IPS-20b (cell line): ENCODE measurements at regions not wholly inside any gene's neighbourhood (a gene's known extent, or its start where the extent isn't known, plus 50 kb on each side); places are given as distances from the start of the nearest gene placed in this dataset.
"Not testable (repeated sequence)": the region's sequence is repeated elsewhere in the genome, so short reads cannot be mapped to it uniquely, and the experiment has no call there.

Experiments
- H3K27ac ChIP-seq: one replicate; pipeline ENCODE4 v1.5.1; 2013; ENCODE audit warnings: low read length
- H3K27me3 ChIP-seq: 2 replicates; pipeline ENCODE4 v1.6.1; 2013; ENCODE audit warnings: mild to moderate bottlenecking, low read length, inconsistent platforms; ENCODE audit not compliant: insufficient read depth
- H3K36me3 ChIP-seq: 2 replicates; pipeline ENCODE4 v1.6.1; 2013; ENCODE audit warnings: low read depth, mild to moderate bottlenecking, inconsistent platforms, low read length, moderate library complexity; ENCODE audit not compliant: insufficient read depth
- H3K4me1 ChIP-seq: 2 replicates; pipeline ENCODE4 v1.6.1; 2013; ENCODE audit warnings: mild to moderate bottlenecking, control low read depth, inconsistent platforms, low read length, moderate library complexity; ENCODE audit not compliant: insufficient read depth
- H3K4me3 ChIP-seq: 2 replicates; pipeline ENCODE4 v1.5.1; 2013; ENCODE audit warnings: mild to moderate bottlenecking, low read length, inconsistent platforms
- H3K9ac ChIP-seq: 2 replicates; pipeline ENCODE4 v1.6.1; 2013; ENCODE audit warnings: low read depth, mild to moderate bottlenecking, inconsistent platforms, low read length, moderate library complexity
- H3K9me3 ChIP-seq: 2 replicates; pipeline ENCODE4 v1.6.1; 2013; ENCODE audit warnings: mild to moderate bottlenecking, low read depth, low read length, inconsistent platforms; ENCODE audit not compliant: insufficient read depth

GRCh38 chr4:189653983-189654382, 286.7 kb upstream of the FRG1 start:
- H3K27ac ChIP-seq, H3K9me3 ChIP-seq, H3K36me3 ChIP-seq, H3K9ac ChIP-seq, H3K4me3 ChIP-seq, H3K27me3 ChIP-seq, H3K4me1 ChIP-seq: not testable (repeated sequence)

DNA sequence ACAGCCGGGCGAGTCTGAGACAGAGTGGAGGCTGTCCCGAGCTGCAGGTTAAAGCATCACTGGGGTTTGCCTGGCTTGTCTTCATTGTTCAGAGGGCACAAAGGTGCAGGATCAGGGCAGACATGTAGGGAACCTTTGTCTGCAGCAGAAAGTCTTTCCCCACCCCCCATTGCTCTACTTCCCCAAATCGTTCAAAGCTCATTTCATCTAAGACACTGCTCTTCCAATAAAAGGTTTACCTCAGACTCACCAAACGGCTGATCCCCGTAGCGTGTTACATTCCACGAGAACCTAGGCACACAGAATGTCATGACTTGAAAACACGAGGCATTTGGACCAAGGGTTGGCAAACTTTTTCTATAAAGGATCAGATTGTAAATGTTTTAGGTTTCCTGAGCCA, 286.3 kb upstream of the FRG1 start:
- H3K9ac ChIP-seq, H3K9me3 ChIP-seq, H3K27me3 ChIP-seq, H3K4me1 ChIP-seq, H3K4me3 ChIP-seq, H3K27ac ChIP-seq, H3K36me3 ChIP-seq: not testable (repeated sequence)

- H3K36me3 ChIP-seq, H3K9me3 ChIP-seq, H3K4me3 ChIP-seq, H3K27ac ChIP-seq, H3K4me1 ChIP-seq, H3K9ac ChIP-seq, H3K27me3 ChIP-seq: not testable (repeated sequence)
Observed at GRCh38 chr4:189655817-189656216, 284.9 kb upstream of the FRG1 start.

GRCh38 chr4:189656641-189657040, 284.0 kb upstream of the FRG1 start:
- Histone ChIP-seq H3K9me3 (no peaks in the 10 kb centered on the region), H3K27me3 (no peaks in the 10 kb centered on the region), H3K4me1 (no peaks in the 10 kb centered on the region), H3K36me3 (no peaks in the 10 kb centered on the region), H3K9ac (no peak overlapping the region), H3K27ac (no peak overlapping the region), H3K4me3 (no peak overlapping the region)

GRCh38 chr4:189658259-189658658, 282.4 kb upstream of the FRG1 start:
- not testable (repeated sequence) for H3K4me3 ChIP-seq, H3K4me1 ChIP-seq, H3K27ac ChIP-seq, H3K9me3 ChIP-seq, H3K27me3 ChIP-seq, H3K36me3 ChIP-seq, H3K9ac ChIP-seq

DNA sequence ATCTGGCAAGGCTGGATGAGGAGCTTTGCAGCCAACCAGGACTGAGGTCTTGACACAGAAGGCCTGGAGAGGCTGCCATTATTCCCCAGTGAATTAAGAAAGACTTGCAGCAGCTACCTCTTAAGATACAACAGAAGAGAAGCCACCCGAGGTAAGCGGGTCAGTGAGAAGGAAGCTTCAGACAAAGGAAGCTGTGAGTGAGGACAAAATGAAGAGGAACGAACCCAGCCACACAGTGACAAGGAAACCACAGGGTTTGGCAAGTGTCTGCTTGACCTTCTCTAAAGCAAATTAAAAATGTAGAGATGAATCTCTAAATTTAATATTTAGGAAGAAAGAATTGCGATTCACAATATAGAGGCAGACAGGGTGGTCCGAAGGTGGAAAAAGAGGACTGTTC, 281.8 kb upstream of the FRG1 start:
- not testable (repeated sequence) for H3K9ac ChIP-seq, H3K36me3 ChIP-seq, H3K4me3 ChIP-seq, H3K27me3 ChIP-seq, H3K9me3 ChIP-seq, H3K4me1 ChIP-seq, H3K27ac ChIP-seq

DNA sequence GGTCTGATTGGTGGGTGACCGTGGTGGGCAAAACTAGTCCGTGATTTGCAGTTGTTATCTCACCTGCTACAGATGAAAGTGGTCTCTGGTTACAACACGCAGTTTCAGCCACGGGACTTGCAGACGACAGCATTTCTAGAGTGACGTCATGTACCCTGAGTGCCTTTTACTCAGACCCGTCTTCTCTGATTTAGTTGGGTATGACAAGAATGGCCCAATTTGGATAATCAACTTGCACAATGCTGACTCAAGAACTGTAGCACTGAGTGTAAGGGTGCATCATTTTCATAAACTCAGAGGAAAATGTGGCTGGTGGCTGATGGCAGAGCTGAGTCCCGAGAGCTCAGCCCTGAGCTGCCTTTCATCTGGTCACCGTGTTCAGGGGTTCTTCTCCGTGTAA, 281.4 kb upstream of the FRG1 start:
- Histone ChIP-seq H3K27me3 (no peaks in the 10 kb centered on the region), H3K27ac (no peak overlapping the region)

GRCh38 chr4:189660722-189661360, 279.8 kb upstream of the FRG1 start:
- no peaks in the 10 kb centered on the region for H3K27me3 ChIP-seq
- H3K36me3 ChIP-seq = no peaks in the 10 kb centered on the region
- no peak overlapping the region for H3K4me3 ChIP-seq
- H3K9ac ChIP-seq = no peak overlapping the region
- H3K4me1 ChIP-seq = no peaks in the 10 kb centered on the region
- no peaks in the 10 kb centered on the region for H3K9me3 ChIP-seq
- no peak overlapping the region for H3K27ac ChIP-seq

More for the DNA sequence above, 281.4 kb upstream of the FRG1 start:
- H3K36me3 ChIP-seq = no peaks in the 10 kb centered on the region
- no peaks in the 10 kb centered on the region for H3K4me1 ChIP-seq
- H3K9ac ChIP-seq = no peak overlapping the region
- no peak overlapping the region for H3K4me3 ChIP-seq
- no peaks in the 10 kb centered on the region for H3K9me3 ChIP-seq

- H3K4me1 ChIP-seq = no peaks in the 10 kb centered on the region
- no peaks in the 10 kb centered on the region for H3K36me3 ChIP-seq
- no peaks in the 10 kb centered on the region for H3K27me3 ChIP-seq
- H3K4me3 ChIP-seq = no peak overlapping the region
- H3K9ac ChIP-seq = no peak overlapping the region
- H3K9me3 ChIP-seq = no peaks in the 10 kb centered on the region
- no peak overlapping the region for H3K27ac ChIP-seq
Observed at GRCh38 chr4:189664693-189665250, 275.9 kb upstream of the FRG1 start.

GRCh38 chr4:189665712-189666305, 274.9 kb upstream of the FRG1 start:
- not testable (repeated sequence) for H3K27me3 ChIP-seq, H3K9me3 ChIP-seq, H3K9ac ChIP-seq, H3K27ac ChIP-seq, H3K36me3 ChIP-seq, H3K4me3 ChIP-seq, H3K4me1 ChIP-seq

GRCh38 chr4:189667386-189667785, 273.3 kb upstream of the FRG1 start:
- not testable (repeated sequence) for H3K36me3 ChIP-seq, H3K27me3 ChIP-seq, H3K4me3 ChIP-seq, H3K27ac ChIP-seq, H3K9me3 ChIP-seq, H3K4me1 ChIP-seq, H3K9ac ChIP-seq

DNA sequence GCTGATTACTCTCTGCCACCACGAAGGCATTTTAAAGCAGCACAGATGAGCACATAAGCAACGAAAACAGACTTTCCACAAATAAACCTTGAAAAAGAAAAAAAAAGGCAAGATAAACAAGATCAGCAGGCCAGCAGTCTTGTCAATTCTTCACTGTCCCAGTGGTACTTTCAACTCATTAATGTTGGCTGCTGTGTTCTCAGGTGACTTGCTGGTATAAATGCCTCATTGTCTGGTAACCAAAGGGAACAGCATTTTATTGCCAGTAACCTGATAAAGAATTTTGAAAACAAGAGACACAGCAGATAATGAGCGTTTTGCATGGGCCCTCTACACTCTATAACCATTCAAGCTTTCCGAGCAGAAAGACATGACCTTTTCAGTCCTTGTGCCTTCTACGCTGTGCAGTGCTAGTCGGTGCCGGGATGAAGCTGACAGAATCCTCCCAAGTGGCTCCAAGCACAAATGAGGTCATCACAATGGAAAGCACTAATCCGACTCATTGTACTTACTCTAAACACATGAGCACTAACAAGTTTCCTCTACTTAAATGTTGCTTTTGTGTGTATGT, 242.9 kb upstream of the FRG1 start:
- not testable (repeated sequence) for H3K36me3 ChIP-seq, H3K9me3 ChIP-seq, H3K4me1 ChIP-seq, H3K9ac ChIP-seq, H3K27me3 ChIP-seq, H3K4me3 ChIP-seq, H3K27ac ChIP-seq
